Spleen (tissue), 7 donors: ENCODE measurements at regions not wholly inside any gene's neighbourhood (a gene's known extent, or its start where the extent isn't known, plus 50 kb on each side); places are given as distances from the start of the nearest gene placed in this dataset.

Source experiments
- POLR2A ChIP-seq, 3 donors: fragments of 450-650 bp; IDR thresholded peaks; one replicate each; pipeline ENCODE4 v1.5.1; 2017; ENCODE audit warnings: antibody characterized with exemption in 3 of 3, mild to moderate bottlenecking in 1 of 3
- POLR2AphosphoS5 ChIP-seq, 3 donors: sonication (generic); formaldehyde crosslinking; IDR thresholded peaks; one replicate each; pipeline ENCODE4 v1.5.1; 2017; ENCODE audit warnings: antibody characterized with exemption in 3 of 3
- TF ChIP-seq, protein P1 (sequence below), 11 experiments: fragments of 200-600 bp in 7 of 11; fragments of 450-650 bp in 4 of 11; sonication (generic) in 4 of 11; IDR thresholded peaks in 8 of 11; conservative IDR thresholded peaks in 3 of 11; 1 replicate in 7 of 11; 2 replicates in 4 of 11; pipeline versions ENCODE4 v1.4.0 to v1.8.0; 2016 to 2021; ENCODE audit warnings: antibody characterized with exemption in 11 of 11, inconsistent platforms in 4 of 11, mild to moderate bottlenecking in 1 of 11
- donor health status: DM: no; HTN: no; CAD: no; lungs with moderate emphysema.
- donor health status: DM: no; HTN: no; CAD: no.
- donor health status: DM: no; HTN: no; CAD: no.

DNA sequence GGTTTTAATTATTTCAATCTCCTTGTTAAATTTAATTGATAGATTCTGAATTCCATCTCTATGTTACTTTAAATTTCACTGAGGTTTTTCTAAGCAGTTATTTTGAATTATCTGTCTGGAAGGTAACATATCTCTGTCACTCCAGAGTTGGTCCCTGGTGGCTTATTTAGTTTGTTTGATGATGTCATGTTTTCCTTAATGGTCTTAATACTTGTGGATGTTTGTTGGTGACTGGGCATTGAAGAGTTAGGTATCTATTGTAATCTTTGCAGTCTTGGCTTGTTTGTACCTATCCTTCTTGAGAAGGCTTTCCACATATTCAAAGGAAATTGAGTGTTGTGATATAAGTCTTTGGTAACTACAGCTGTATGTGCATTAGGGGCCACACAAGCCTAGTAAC lies 810.0 kb upstream of the NEGR1 start:
- TF ChIP-seq, protein P1, sequence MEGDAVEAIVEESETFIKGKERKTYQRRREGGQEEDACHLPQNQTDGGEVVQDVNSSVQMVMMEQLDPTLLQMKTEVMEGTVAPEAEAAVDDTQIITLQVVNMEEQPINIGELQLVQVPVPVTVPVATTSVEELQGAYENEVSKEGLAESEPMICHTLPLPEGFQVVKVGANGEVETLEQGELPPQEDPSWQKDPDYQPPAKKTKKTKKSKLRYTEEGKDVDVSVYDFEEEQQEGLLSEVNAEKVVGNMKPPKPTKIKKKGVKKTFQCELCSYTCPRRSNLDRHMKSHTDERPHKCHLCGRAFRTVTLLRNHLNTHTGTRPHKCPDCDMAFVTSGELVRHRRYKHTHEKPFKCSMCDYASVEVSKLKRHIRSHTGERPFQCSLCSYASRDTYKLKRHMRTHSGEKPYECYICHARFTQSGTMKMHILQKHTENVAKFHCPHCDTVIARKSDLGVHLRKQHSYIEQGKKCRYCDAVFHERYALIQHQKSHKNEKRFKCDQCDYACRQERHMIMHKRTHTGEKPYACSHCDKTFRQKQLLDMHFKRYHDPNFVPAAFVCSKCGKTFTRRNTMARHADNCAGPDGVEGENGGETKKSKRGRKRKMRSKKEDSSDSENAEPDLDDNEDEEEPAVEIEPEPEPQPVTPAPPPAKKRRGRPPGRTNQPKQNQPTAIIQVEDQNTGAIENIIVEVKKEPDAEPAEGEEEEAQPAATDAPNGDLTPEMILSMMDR (IDR thresholded peaks at IDR 0.05 in 8 of 11, conservative IDR thresholded peaks at IDR 0.05 in 3 of 11), result no peak
- no peak for TF ChIP-seq POLR2A (IDR thresholded peaks at IDR 0.05)
- no peak for TF ChIP-seq POLR2AphosphoS5 (IDR thresholded peaks at IDR 0.05)
